Keratinocyte (primary cell): ENCODE measurements at regions not wholly inside any gene's neighbourhood (a gene's known extent, or its start where the extent isn't known, plus 50 kb on each side); places are given as distances from the start of the nearest gene placed in this dataset.

Experiments used
- EZH2 ChIP-seq: IDR thresholded peaks from one replicate; pipeline ENCODE4 v1.6.1; 2012; ENCODE audit warnings: inconsistent platforms, mild to moderate bottlenecking, low read length, moderate library complexity
- TF ChIP-seq, protein P1 (sequence below), 3 experiments: IDR thresholded peaks in 1 of 3; conservative IDR thresholded peaks in 1 of 3; optimal IDR thresholded peaks in 1 of 3; 2 replicates in 2 of 3; 3 replicates in 1 of 3; pipeline versions ENCODE3 to v1.5.1; 2011; ENCODE audit warnings: low read length in 3 of 3, mild to moderate bottlenecking in 3 of 3, moderate library complexity in 2 of 3, control low read depth in 1 of 3, inconsistent platforms in 1 of 3; ENCODE audit not compliant: insufficient read depth in 2 of 3; ENCODE audit errors: extremely low read depth in 1 of 3

DNA sequence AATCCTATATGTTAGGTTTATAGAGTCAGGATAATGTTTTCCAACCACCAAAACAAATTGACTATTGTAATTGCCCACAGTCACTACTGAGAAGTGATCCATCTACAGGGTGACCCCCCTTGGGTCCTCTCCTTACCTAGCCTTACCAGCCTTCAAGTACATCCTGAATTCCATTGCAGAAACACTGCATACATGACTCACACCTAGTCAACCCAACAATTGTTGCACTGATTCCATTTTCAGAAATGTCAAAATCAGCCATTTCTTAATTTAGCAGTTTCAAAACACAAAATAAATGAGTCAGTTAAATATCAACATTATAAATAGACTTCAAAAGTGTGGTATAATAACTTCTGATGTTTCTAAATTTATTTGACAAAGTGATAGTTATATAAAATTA is 106.3 kb upstream of the TNIP3 start:
- no peak for TF ChIP-seq EZH2
- TF ChIP-seq, protein P1, sequence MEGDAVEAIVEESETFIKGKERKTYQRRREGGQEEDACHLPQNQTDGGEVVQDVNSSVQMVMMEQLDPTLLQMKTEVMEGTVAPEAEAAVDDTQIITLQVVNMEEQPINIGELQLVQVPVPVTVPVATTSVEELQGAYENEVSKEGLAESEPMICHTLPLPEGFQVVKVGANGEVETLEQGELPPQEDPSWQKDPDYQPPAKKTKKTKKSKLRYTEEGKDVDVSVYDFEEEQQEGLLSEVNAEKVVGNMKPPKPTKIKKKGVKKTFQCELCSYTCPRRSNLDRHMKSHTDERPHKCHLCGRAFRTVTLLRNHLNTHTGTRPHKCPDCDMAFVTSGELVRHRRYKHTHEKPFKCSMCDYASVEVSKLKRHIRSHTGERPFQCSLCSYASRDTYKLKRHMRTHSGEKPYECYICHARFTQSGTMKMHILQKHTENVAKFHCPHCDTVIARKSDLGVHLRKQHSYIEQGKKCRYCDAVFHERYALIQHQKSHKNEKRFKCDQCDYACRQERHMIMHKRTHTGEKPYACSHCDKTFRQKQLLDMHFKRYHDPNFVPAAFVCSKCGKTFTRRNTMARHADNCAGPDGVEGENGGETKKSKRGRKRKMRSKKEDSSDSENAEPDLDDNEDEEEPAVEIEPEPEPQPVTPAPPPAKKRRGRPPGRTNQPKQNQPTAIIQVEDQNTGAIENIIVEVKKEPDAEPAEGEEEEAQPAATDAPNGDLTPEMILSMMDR (optimal IDR thresholded peaks at IDR 0.05 in 1 of 3, IDR thresholded peaks at IDR 0.05 in 1 of 3, conservative IDR thresholded peaks at IDR 0.05 in 1 of 3; ENCODE audit: extremely low read depth in 1 of 3, insufficient read depth in 2 of 3, low read length in 3 of 3) = no peak
